GM12878 (cell line): ENCODE measurements at regions not wholly inside any gene's neighbourhood (a gene's known extent, or its start where the extent isn't known, plus 50 kb on each side); places are given as distances from the start of the nearest gene placed in this dataset.

Experiments
- ATAC-seq: fragments of 200-7000 bp; cut with Tn5 transposase; 3 replicates; pipeline ENCODE4 v1.9.1; 2020; ENCODE audit warnings: mild to moderate bottlenecking, moderate library complexity
- BruUV-seq: library from RNA; stranded (reverse); fragments of 400-500 nt; replicated peaks from 2 replicates; lab custom pipeline; 2021; lab: Mats Ljungman, UMichigan
- CTCF ChIA-PET: fragments of 300-600 bp; sonication (Branson Sonifier 250); formaldehyde crosslinking; extraction: SDS; loops from one replicate; lab custom pipeline; 2021; ENCODE audit warnings: inconsistent platforms; lab: Yijun Ruan, JAX
- POLR2A ChIA-PET: fragments of 350-600 bp; formaldehyde crosslinking; extraction: SDS; loops from one replicate; lab custom pipeline; 2021; ENCODE audit warnings: inconsistent platforms; lab: Charles Lee
- RAD21 ChIA-PET: fragments of 300-600 bp; sonication (Branson Sonifier 250); formaldehyde crosslinking; loops from one replicate; lab custom pipeline; 2023; ENCODE audit warnings: antibody characterized with exemption; ENCODE audit not compliant: unreplicated experiment; lab: Charles Lee
- SMC1A ChIA-PET: fragments of 300-600 bp; sonication (Branson Sonifier 250); formaldehyde crosslinking; loops from one replicate; lab custom pipeline; 2023; ENCODE audit not compliant: unreplicated experiment, uncharacterized antibody; lab: Charles Lee
- DNase-seq: peaks from one replicate; pipeline ENCODE4 v3.0.0-alpha.2; 2011; ENCODE audit warnings: low read depth, low spot score
- FAIRE-seq: peaks from 3 replicates; lab custom pipeline; 2011; peaks lifted over from hg19 to GRCh38; lab: Jason Lieb, UNC
- H2AFZ ChIP-seq: 2 replicates; pipeline ENCODE4 v1.6.0; 2011; ENCODE audit warnings: low read depth, low read length, control low read depth; ENCODE audit not compliant: control insufficient read depth
- H3K27ac ChIP-seq: 2 replicates; pipeline ENCODE4 v1.5.1; 2011; ENCODE audit warnings: control low read depth; ENCODE audit not compliant: control insufficient read depth, insufficient read depth
- H3K27me3 ChIP-seq, 2 experiments: replicated peaks in 1 of 2; 2 replicates each; pipeline versions ENCODE4 v1.6.0 to v1.6.1; 2011; ENCODE audit warnings: low read length in 1 of 2; ENCODE audit not compliant: control insufficient read depth in 2 of 2, insufficient read depth in 2 of 2
- H3K36me3 ChIP-seq, 2 experiments: 2 replicates each; pipeline ENCODE4 v1.5.1; 2011; ENCODE audit warnings: low read length in 1 of 2; ENCODE audit not compliant: control insufficient read depth in 2 of 2, insufficient read depth in 2 of 2
- H3K4me1 ChIP-seq: 2 replicates; pipeline ENCODE4 v1.6.1; 2011; ENCODE audit warnings: mild to moderate bottlenecking, low read length, moderate library complexity, mixed read lengths; ENCODE audit not compliant: control insufficient read depth, insufficient read depth
- H3K4me2 ChIP-seq: 2 replicates; pipeline ENCODE4 v1.6.0; 2011; ENCODE audit warnings: control low read depth; ENCODE audit not compliant: control insufficient read depth, insufficient read depth
- H3K4me3 ChIP-seq: fragments of 200-600 bp; sonication (generic); 2 replicates; pipeline ENCODE4 v1.5.1; 2016
- H3K79me2 ChIP-seq: 2 replicates; pipeline ENCODE4 v1.6.0; 2011; ENCODE audit warnings: low read length; ENCODE audit not compliant: control insufficient read depth, insufficient read depth
- H3K9ac ChIP-seq: 2 replicates; pipeline ENCODE4 v1.8.0; 2011; ENCODE audit warnings: low read length, control low read depth, mixed read lengths; ENCODE audit not compliant: control insufficient read depth, insufficient read depth
- H3K9me3 ChIP-seq: replicated peaks from 3 replicates; pipeline ENCODE4 v1.5.1; 2011; ENCODE audit warnings: mild to moderate bottlenecking, low read length; ENCODE audit not compliant: control insufficient read depth, insufficient read depth
- H4K20me1 ChIP-seq: 2 replicates; pipeline ENCODE4 v1.6.0; 2011; ENCODE audit not compliant: control insufficient read depth, insufficient read depth
- IKZF1 ChIP-seq: fragments of 450-650 bp; conservative IDR thresholded peaks from 2 replicates; pipeline ENCODE4 v1.6.1; 2017; ENCODE audit warnings: antibody characterized with exemption, mild to moderate bottlenecking
- IKZF2 ChIP-seq, 2 experiments: fragments of 450-650 bp; IDR thresholded peaks; 2 replicates each; pipeline ENCODE4 v1.6.1; 2017; ENCODE audit warnings: mild to moderate bottlenecking in 2 of 2, moderate library complexity in 2 of 2
- MTA2 ChIP-seq: fragments of 450-650 bp; IDR thresholded peaks from 2 replicates; pipeline ENCODE4 v1.6.1; 2016; ENCODE audit warnings: low read depth, mild to moderate bottlenecking, moderate library complexity
- NFYB ChIP-seq: IDR thresholded peaks from 2 replicates; pipeline ENCODE4 v1.6.1; 2011; ENCODE audit warnings: low read depth, mild to moderate bottlenecking, low read length, improper control_type of control experiment, moderate library complexity; ENCODE audit not compliant: insufficient read depth
- SPI1 ChIP-seq: IDR thresholded peaks from 2 replicates; pipeline ENCODE4 v1.6.1; 2011; ENCODE audit warnings: low read depth, mild to moderate bottlenecking, low read length, moderate library complexity, borderline replicate concordance; ENCODE audit not compliant: insufficient read depth
- ZNF24 ChIP-seq: fragments of 450-650 bp; IDR thresholded peaks from 2 replicates; pipeline ENCODE4 v1.6.1; 2017; ENCODE audit warnings: antibody characterized with exemption, mild to moderate bottlenecking
- in situ Hi-C: fragments of 300-500 bp; cut with MboI; formaldehyde crosslinking; loops from 9 replicates; pipeline ENCODE4 v1.14.3; 2018; ENCODE audit warnings: mixed read lengths
- intact Hi-C: fragments of 100-400 bp; cut with micrococcal nuclease; formaldehyde crosslinking; loops from one replicate; pipeline ENCODE4 v1.14.2; 2022; ENCODE audit not compliant: unreplicated experiment
- TF ChIP-seq, protein P1 (sequence below): fragments of 150-350 bp; IDR thresholded peaks from 2 replicates; pipeline ENCODE4 v1.6.1; 2016; ENCODE audit warnings: low read depth, low read length

DNA sequence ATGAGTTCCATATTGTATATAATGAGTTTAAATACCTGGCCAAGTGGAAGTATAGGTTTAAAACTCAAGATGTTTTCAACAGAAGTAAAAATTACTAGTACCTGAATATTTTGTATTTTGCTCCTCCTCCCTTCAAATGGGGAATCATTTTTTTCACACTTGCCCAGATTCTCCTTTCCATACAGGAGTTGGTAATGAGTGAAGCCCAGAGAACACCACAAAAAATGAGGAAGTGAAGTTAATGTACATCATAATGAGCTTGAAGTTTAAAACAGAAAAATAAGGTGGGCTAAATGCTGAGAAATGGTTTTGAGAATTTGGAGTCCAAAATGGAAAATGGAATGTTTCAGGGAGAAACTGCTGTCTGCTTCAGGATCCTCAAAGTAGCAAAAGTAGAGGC is 364.8 kb upstream of the EMCN start:
- Histone ChIP-seq H3K79me2 (no peaks in the 10 kb centered on the region), H3K4me1 (no peaks in the 10 kb centered on the region), H2AFZ (no peak overlapping the region), H3K27ac (no peak overlapping the region), H3K9ac (no peak overlapping the region), H3K27me3 (no peaks in the 10 kb centered on the region), H3K9me3 (no peaks in the 10 kb centered on the region), H3K36me3 (no peaks in the 10 kb centered on the region), H3K4me2 (no peak overlapping the region), H4K20me1 (no peaks in the 10 kb centered on the region), H3K4me3 (no peak overlapping the region)
- in situ Hi-C loops, result no loop called here
- TF ChIP-seq NFYB (no peak), MTA2 (peak; percentile 46; the same call in 1 of the 2 replicates), IKZF2 (IDR thresholded peaks at IDR 0.05) (peak; percentile 11 to 36; a peak in 2 of 4 replicates), SPI1 (peak; percentile 82), ZNF24 (peak; percentile 87), IKZF1 (0 out of 2 replicates have a peak, but pooled peaks have one; percentile 17)
- TF ChIP-seq, protein P1, sequence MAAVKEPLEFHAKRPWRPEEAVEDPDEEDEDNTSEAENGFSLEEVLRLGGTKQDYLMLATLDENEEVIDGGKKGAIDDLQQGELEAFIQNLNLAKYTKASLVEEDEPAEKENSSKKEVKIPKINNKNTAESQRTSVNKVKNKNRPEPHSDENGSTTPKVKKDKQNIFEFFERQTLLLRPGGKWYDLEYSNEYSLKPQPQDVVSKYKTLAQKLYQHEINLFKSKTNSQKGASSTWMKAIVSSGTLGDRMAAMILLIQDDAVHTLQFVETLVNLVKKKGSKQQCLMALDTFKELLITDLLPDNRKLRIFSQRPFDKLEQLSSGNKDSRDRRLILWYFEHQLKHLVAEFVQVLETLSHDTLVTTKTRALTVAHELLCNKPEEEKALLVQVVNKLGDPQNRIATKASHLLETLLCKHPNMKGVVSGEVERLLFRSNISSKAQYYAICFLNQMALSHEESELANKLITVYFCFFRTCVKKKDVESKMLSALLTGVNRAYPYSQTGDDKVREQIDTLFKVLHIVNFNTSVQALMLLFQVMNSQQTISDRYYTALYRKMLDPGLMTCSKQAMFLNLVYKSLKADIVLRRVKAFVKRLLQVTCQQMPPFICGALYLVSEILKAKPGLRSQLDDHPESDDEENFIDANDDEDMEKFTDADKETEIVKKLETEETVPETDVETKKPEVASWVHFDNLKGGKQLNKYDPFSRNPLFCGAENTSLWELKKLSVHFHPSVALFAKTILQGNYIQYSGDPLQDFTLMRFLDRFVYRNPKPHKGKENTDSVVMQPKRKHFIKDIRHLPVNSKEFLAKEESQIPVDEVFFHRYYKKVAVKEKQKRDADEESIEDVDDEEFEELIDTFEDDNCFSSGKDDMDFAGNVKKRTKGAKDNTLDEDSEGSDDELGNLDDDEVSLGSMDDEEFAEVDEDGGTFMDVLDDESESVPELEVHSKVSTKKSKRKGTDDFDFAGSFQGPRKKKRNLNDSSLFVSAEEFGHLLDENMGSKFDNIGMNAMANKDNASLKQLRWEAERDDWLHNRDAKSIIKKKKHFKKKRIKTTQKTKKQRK, result no peak
- BruUV-seq, result no TSS peak
- ChIA-PET RAD21 (no interaction called here), SMC1A (interaction anchor here (0.9 to 1.6 kb wide), 7 partner anchors 8 to 128 kb away, joined by 3 to 7 read pairs (median 3); no protein-coding TSS in a partner anchor), CTCF (interaction anchor here (1.0 to 2.0 kb wide), 2 partner anchors 12 to 34 kb away, joined by 3 to 5 read pairs; no protein-coding TSS in a partner anchor), POLR2A (interaction anchor here (0.7 kb wide), 1 partner anchor 9 kb away, joined by 3 read pairs; no protein-coding TSS in a partner anchor)
- FAIRE-seq (no peak), DNase-seq (no peak), ATAC-seq (no peak)
- intact Hi-C loops, result no loop called here
